TTC549 (cell line): ENCODE measurements at regions not wholly inside any gene's neighbourhood (a gene's known extent, or its start where the extent isn't known, plus 50 kb on each side); places are given as distances from the start of the nearest gene placed in this dataset.
"Not testable (repeated sequence)": the region's sequence is repeated elsewhere in the genome, so short reads cannot be mapped to it uniquely, and the experiment has no call there.

Experiments
- FAIRE-seq: peaks from 2 replicates; lab custom pipeline; 2012; peaks lifted over from hg19 to GRCh38; lab: Jason Lieb, UNC

DNA sequence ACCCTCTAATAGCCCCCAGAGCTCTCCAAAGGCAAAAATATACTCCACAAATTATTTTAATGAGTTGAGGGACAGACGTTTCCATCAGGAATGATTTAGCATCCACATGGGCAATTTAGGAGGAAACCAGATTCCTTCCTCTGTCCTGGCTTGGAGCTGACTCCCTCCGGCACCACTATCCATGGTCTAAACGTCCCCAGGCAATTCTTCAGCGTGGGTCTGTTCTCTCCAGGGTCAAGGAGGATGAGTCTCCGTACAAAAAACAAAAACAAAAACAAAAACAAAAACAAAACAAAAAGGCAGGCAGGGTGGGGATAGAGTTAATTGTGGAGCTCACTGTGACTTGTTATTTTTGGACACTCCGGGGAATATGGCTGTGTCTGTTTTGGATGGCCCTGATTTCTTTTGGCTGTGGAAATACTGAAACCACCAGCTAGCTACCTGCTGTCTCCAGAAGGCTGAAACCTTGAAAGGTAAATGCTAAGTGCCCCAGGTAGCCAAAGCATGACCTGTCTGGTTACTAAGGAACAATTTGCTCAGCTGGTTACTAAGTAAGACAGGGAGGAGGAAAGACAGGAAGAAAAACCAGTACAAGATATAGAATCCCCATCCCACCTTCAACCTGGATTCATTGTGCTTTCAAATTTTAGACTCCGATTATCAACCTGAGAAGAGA lies 419.1 kb upstream of the LCORL start:
- FAIRE-seq: no peak

DNA sequence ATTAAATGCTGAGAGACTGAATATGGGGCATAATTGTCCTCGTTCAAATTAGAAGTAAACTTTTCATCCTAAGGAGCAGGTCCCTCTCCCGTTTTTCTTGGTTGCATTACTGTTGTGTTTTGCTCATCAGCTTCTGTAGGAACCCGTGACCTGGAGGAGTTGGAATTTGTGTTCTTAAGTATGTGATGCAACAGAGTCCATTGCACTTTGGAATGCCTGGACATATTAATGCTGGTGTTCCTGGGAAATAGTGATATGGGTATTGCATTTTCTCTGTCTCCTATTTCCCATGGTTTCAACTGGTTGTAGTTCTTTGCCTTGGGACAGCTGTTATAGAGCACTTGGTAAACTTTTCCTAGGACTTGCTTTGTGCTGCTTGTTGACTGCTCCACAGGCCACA lies 417.8 kb upstream of the LCORL start:
- no peak for FAIRE-seq

GRCh38 chr4:18435781-18436180 lies 414.2 kb upstream of the LCORL start:
- no peak for FAIRE-seq

- no peak for FAIRE-seq
Observed at GRCh38 chr4:18422685-18423084, 401.1 kb upstream of the LCORL start.

DNA sequence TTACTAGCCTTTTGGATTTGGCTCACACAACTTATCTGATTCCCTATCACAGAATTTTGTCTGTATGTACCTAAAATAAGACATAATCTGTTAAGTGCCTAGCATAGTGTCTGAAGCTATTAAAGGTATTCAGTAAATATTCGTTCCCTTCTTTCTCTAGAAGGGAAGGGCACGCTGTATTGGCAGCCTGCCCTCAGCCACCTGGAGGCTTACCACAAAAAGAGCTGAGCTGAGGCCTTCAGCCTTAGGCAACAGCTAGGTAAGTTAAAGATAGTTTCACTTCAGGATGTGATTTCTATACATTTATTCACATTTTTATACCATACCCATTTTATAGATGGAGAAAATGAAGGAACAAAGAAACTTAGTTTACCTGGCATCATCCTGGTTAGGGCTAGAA lies 400.0 kb upstream of the LCORL start:
- no peak for FAIRE-seq

DNA sequence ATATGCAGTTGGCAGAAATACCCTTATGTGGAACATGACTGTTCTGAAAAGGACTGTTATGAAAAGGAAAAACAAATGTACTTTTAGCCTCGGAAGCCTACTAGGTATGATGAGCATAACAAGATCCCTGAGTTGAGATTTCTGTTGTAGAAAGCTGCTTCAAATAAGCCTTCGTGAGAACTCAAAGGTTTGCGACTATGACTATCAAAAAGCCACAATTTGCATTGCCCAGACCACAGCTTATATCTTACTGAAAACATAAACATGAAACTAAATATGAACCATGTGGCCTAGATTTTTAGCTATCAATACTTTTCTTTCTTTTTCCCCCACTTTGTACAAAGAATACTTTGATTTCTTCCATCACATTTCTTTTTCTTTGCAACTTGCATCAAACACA lies 398.2 kb upstream of the LCORL start:
- no peak for FAIRE-seq

GRCh38 chr4:18418195-18418898 lies 396.8 kb upstream of the LCORL start:
- not testable (repeated sequence) for FAIRE-seq

DNA sequence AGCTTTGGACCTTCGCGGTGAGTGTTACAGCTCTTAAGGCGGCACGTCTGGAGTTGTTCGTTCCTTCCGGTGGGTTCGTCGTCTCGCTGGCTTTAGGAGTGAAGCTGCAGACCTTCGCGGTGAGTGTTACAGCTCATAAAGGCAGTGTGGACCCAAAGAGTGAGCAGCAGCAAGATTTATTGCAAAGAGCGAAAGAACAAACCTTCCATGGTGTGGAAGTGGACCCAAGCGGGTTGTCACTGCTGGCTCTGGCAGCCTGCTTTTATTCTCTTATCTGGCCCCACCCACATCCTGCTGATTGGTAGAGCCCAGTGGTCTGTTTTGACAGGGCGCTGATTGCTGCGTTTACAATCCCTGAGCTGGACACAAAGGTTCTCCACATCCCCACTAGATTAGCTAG lies 396.1 kb upstream of the LCORL start:
- FAIRE-seq: not testable (repeated sequence)

- no peak for FAIRE-seq
Observed at GRCh38 chr4:18406264-18406663, 384.7 kb upstream of the LCORL start.

GRCh38 chr4:18405054-18405453 lies 383.5 kb upstream of the LCORL start:
- no peak for FAIRE-seq

GRCh38 chr4:18404642-18405041 lies 383.1 kb upstream of the LCORL start:
- no peak for FAIRE-seq

GRCh38 chr4:18403327-18403726 lies 381.8 kb upstream of the LCORL start:
- FAIRE-seq: no peak

GRCh38 chr4:18401868-18402267 lies 380.3 kb upstream of the LCORL start:
- FAIRE-seq: no peak

DNA sequence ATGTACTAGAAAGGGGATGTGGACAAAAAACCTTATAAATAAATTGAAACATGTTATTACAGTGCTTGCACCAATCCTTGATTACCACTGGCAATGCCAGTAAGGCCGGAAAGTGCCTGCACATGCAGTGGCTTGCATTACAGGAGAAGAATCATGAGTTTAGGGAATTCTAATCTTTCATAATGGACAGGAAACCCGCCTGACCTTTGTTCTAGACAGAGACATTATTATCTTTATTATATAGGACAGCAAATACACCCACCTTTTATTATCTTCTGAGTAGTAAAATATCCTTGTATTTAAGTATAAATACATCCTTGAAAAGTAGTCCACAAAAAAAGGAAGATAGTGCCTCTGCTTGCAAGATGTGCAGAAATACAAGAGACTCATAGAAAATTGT lies 379.9 kb upstream of the LCORL start:
- FAIRE-seq: no peak

DNA sequence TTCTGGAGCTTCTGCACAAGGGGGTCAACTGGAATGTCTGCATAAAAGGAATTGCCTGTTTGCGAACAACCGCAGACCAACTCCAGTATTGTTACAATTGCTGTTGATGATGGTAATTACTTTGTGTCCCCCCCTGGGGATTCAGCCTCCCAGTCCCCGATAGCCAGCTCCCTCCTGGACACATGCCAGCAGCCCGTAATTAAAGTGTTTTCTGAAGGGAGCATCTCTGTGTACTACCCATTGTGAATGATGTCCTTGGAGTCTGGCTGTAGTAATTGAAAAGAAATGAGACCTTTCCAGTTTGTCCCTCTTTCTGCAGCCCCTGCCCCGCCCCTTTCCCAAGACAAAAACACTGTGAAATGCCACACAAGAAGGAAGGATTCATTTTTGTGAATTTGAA lies 377.1 kb upstream of the LCORL start:
- FAIRE-seq: no peak

DNA sequence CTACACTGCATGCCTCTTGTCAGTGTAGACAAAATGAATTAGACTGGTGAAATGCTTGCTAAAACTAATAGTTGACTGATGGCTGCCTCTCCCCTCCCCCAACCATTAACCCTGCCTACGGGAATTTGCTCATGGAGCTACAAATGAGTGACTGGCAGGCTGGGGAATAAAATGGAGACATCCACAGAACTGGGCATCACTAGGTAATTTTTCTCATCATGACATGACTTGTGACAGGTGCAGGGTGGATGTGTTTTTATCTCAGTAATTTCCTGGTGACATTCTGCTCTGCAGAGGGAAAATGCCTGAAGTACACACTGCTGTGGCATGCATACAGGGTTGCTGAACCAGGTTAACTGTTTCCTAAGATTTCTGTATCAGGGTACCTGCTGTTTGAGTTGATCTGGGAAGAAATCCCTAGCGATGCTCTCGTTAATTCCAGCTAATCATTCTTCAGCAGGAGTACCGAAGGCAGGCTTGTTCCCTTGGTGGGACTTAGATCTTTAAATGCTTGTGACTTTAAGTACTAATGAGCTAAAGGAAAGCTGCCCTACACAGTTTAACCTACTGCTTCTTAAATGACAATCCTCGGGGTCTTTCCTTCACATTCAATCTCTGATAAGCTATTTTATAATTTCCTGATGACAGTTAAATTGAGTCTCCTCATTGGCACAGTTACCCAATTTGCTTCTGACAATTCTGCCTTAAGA lies 376.3 kb upstream of the LCORL start:
- no peak for FAIRE-seq

- no peak for FAIRE-seq
Observed at GRCh38 chr4:18394656-18395055, 373.1 kb upstream of the LCORL start.

- no peak for FAIRE-seq
Observed at GRCh38 chr4:18391354-18391728, 369.8 kb upstream of the LCORL start.

- FAIRE-seq: no peak
Observed at GRCh38 chr4:18390655-18391353, 369.2 kb upstream of the LCORL start.

- no peak for FAIRE-seq
Observed at GRCh38 chr4:18389115-18389514, 367.6 kb upstream of the LCORL start.

DNA sequence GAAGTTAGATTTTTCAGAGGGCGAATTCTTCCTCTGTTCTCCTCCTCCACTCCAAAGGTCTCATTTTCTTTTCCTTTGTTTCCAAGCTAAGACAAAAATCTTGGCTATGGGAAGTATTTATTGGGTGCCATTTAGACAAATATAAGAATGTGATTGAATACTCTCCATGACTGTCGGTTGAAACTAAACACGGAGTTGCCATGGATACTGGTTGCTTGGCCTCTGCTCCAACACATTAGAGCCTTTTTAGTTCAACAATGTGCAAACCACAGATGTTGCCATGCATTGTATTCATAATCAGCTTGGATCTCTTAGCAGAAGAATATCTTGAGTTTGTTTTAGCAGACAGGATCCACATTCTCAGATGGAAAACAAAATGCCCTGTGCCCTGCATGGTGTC lies 366.5 kb upstream of the LCORL start:
- FAIRE-seq: no peak

- no peak for FAIRE-seq
Observed at GRCh38 chr4:18381186-18381585, 359.6 kb upstream of the LCORL start.

DNA sequence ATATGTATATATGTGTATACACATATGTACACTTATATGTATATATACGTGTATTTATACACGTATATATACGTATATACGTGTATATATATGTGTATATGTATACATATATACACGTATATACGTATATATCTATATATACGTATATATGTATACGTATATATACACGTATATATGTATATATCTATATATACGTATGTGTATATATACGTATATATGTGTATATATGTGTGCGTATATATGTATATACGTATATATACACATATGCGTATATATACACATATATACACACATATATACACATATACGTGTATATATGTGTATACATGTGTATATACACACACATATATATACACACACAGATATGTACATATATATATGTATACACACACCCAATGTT lies 348.0 kb upstream of the LCORL start:
- no peak for FAIRE-seq
